CD4-positive, alpha-beta memory T cell (primary cell): ENCODE measurements at regions not wholly inside any gene's neighbourhood (a gene's known extent, or its start where the extent isn't known, plus 50 kb on each side); places are given as distances from the start of the nearest gene placed in this dataset.
"Not testable (repeated sequence)": the region's sequence is repeated elsewhere in the genome, so short reads cannot be mapped to it uniquely, and the experiment has no call there.

ENCODE experiments used
- CTCF ChIA-PET: fragments of 350-600 bp; sonication (Branson Sonifier 250); formaldehyde crosslinking; loops from one replicate; lab custom pipeline; 2021; ENCODE audit warnings: inconsistent platforms; ENCODE audit not compliant: partially characterized antibody; lab: Charles Lee
- POLR2A ChIA-PET: fragments of 350-600 bp; sonication (Branson Sonifier 250); formaldehyde crosslinking; loops from one replicate; lab custom pipeline; 2021; ENCODE audit not compliant: partially characterized antibody; lab: Charles Lee
- DNase-seq, 5 donors: peaks; one replicate each; pipeline versions ENCODE4 v3.0.0 to v3.0.0-alpha.2; 2020 to 2022; ENCODE audit warnings: mixed read lengths in 1 of 5
- H3K27ac ChIP-seq: one replicate; pipeline ENCODE4 v1.7.0; 2013; ENCODE audit warnings: low read depth, low read length
- H3K27me3 ChIP-seq: 2 replicates; pipeline ENCODE4 v1.7.0; 2013; ENCODE audit warnings: mild to moderate bottlenecking, low read length, moderate library complexity; ENCODE audit not compliant: insufficient read depth
- H3K36me3 ChIP-seq: 2 replicates; pipeline ENCODE4 v1.7.0; 2013; ENCODE audit warnings: mild to moderate bottlenecking, low read length, moderate library complexity; ENCODE audit not compliant: insufficient read depth
- H3K4me1 ChIP-seq: 2 replicates; pipeline ENCODE4 v1.7.0; 2013; ENCODE audit warnings: mild to moderate bottlenecking, low read length, moderate library complexity; ENCODE audit not compliant: insufficient read depth
- H3K4me3 ChIP-seq, 2 donors: one replicate each; pipeline ENCODE4 v1.7.0; 2013; ENCODE audit warnings: low read length in 2 of 2, mild to moderate bottlenecking in 1 of 2
- H3K9me3 ChIP-seq, 2 donors: one replicate each; pipeline ENCODE4 v1.7.0; 2013; ENCODE audit warnings: low read length in 2 of 2, control low read depth in 1 of 2; ENCODE audit not compliant: control insufficient read depth in 1 of 2
- H3K27ac Mint-ChIP-seq, 7 donors: one replicate each; pipeline ENCODE4 v1.8.0; 2020 to 2021; ENCODE audit warnings: mixed read lengths in 7 of 7, mild to moderate bottlenecking in 6 of 7, inconsistent platforms in 3 of 7, moderate library complexity in 3 of 7
- H3K27me3 Mint-ChIP-seq, 2 donors: one replicate each; pipeline ENCODE4 v1.8.0; 2020 to 2021; ENCODE audit warnings: mixed read lengths in 2 of 2
- H3K36me3 Mint-ChIP-seq, 2 donors: one replicate each; pipeline ENCODE4 v1.8.0; 2020 to 2021; ENCODE audit warnings: mixed read lengths in 2 of 2, inconsistent platforms in 1 of 2, mild to moderate bottlenecking in 1 of 2
- H3K4me1 Mint-ChIP-seq, 4 donors: one replicate each; pipeline ENCODE4 v1.8.0; 2020 to 2021; ENCODE audit warnings: mixed read lengths in 4 of 4, mild to moderate bottlenecking in 1 of 4
- H3K4me3 Mint-ChIP-seq, 8 donors: one replicate each; pipeline ENCODE4 v1.8.0; 2020 to 2021; ENCODE audit warnings: mixed read lengths in 8 of 8, mild to moderate bottlenecking in 7 of 8, moderate library complexity in 6 of 8, inconsistent platforms in 3 of 8
- H3K9me3 Mint-ChIP-seq, 8 donors: one replicate each; pipeline ENCODE4 v1.8.0; 2020 to 2021; ENCODE audit warnings: mixed read lengths in 8 of 8, mild to moderate bottlenecking in 5 of 8, inconsistent platforms in 3 of 8, moderate library complexity in 1 of 8
- intact Hi-C: fragments of 100-400 bp; cut with micrococcal nuclease; formaldehyde crosslinking; loops from one replicate; pipeline ENCODE4 v1.15.1; 2023

DNA sequence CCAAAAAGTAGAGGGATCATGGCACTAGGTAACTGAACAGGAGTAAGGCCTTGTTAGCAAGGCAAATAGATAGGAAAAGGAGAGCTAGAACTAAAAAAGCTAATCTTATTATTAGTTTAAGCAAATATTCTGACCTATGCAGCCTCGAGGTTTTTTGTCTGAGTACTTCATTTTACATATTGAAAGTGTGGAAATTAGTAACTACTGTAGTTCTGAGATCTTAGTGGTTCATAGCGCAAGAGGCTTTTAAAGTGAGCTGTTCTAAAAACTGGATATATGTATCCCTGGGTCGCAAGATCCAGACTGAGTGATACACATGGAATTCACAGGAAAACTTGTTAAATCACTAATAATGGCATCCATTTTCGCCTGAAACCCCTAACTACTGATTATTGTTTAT, 411.0 kb upstream of the SOX5 start:
- Mint-ChIP-seq H3K4me1 (no peaks in the 10 kb centered on the region), H3K9me3 (no peaks in the 10 kb centered on the region), H3K27me3 (peaks cover 0 to 2% of the 10 kb centered on the region in 2 donors), H3K36me3 (no peaks in the 10 kb centered on the region), H3K27ac (no peak overlapping the region), H3K4me3 (no peak overlapping the region)
- ChIA-PET CTCF (no interaction called here), POLR2A (no interaction called here)
- intact Hi-C loops: no loop called here
- no peak for DNase-seq
- H3K27me3 ChIP-seq: no peaks in the 10 kb centered on the region
- no peaks in the 10 kb centered on the region for H3K4me1 ChIP-seq
- no peak overlapping the region for H3K27ac ChIP-seq
- no peak overlapping the region for H3K4me3 ChIP-seq
- H3K36me3 ChIP-seq: no peaks in the 10 kb centered on the region
- no peaks in the 10 kb centered on the region for H3K9me3 ChIP-seq

GRCh38 chr12:24360057-24360456, 410.6 kb upstream of the SOX5 start:
- POLR2A ChIA-PET: no interaction called here
- intact Hi-C loops: no loop called here
- no peaks in the 10 kb centered on the region for H3K27me3 ChIP-seq
- Mint-ChIP-seq H3K27ac (no peak overlapping the region), H3K27me3 (peaks cover 0 to 2% of the 10 kb centered on the region in 2 donors), H3K4me3 (no peak overlapping the region), H3K4me1 (no peaks in the 10 kb centered on the region), H3K9me3 (no peaks in the 10 kb centered on the region), H3K36me3 (no peaks in the 10 kb centered on the region)
- H3K9me3 ChIP-seq: no peaks in the 10 kb centered on the region
- DNase-seq: no peak
- H3K4me1 ChIP-seq: no peaks in the 10 kb centered on the region
- H3K27ac ChIP-seq: no peak overlapping the region
- CTCF ChIA-PET: no interaction called here
- H3K4me3 ChIP-seq: no peak overlapping the region
- no peaks in the 10 kb centered on the region for H3K36me3 ChIP-seq

GRCh38 chr12:24359418-24359817, 409.9 kb upstream of the SOX5 start:
- ChIA-PET CTCF (no interaction called here), POLR2A (no interaction called here)
- DNase-seq: no peak
- Histone ChIP-seq H3K4me3 (no peak overlapping the region), H3K4me1 (no peaks in the 10 kb centered on the region), H3K27me3 (no peaks in the 10 kb centered on the region), H3K9me3 (no peaks in the 10 kb centered on the region), H3K36me3 (no peaks in the 10 kb centered on the region), H3K27ac (no peak overlapping the region)
- H3K27me3 Mint-ChIP-seq: peaks cover 0 to 2% of the 10 kb centered on the region in 2 donors
- no peak overlapping the region for H3K27ac Mint-ChIP-seq
- intact Hi-C loops: no loop called here
- no peak overlapping the region for H3K4me3 Mint-ChIP-seq
- no peaks in the 10 kb centered on the region for H3K4me1 Mint-ChIP-seq
- no peaks in the 10 kb centered on the region for H3K9me3 Mint-ChIP-seq
- no peaks in the 10 kb centered on the region for H3K36me3 Mint-ChIP-seq

DNA sequence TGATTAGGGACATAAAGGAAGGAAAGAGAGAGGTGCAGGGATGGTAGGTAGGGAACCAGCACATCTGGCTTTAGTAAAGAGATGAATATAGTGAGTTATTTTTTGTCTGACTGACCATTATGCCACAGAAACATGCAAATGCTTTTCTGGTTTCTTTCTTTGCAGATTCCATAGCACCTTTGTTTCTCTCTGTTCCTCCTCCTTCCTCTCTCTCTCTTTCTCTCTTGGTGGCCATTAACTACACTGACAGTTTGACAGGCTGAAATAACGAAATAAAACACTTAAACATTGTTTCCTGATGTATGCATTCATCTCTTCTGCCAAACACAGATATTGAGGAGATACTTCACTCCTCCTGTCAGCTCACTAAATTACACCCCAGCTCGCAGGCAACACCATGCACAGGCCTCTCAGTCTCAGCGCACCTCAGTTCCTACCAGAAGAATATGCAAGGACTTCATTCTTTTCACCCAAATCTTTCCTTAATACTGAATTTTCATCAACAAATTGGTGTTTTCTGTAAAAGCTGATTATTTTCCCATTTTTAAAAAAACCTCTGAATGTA, 406.9 kb upstream of the SOX5 start:
- Histone ChIP-seq H3K27ac (no peak overlapping the region), H3K36me3 (no peaks in the 10 kb centered on the region), H3K4me3 (no peak overlapping the region), H3K9me3 (no peaks in the 10 kb centered on the region), H3K27me3 (no peaks in the 10 kb centered on the region), H3K4me1 (no peaks in the 10 kb centered on the region)
- H3K36me3 Mint-ChIP-seq: no peaks in the 10 kb centered on the region
- ChIA-PET CTCF (no interaction called here), POLR2A (no interaction called here)
- DNase-seq: no peak
- peaks cover 0 to 2% of the 10 kb centered on the region in 2 donors for H3K27me3 Mint-ChIP-seq
- intact Hi-C loops: no loop called here
- no peak overlapping the region for H3K27ac Mint-ChIP-seq
- peaks cover 0 to 3% (median 0%) of the 10 kb centered on the region in 8 donors for H3K9me3 Mint-ChIP-seq
- no peaks in the 10 kb centered on the region for H3K4me1 Mint-ChIP-seq
- no peak overlapping the region for H3K4me3 Mint-ChIP-seq

- intact Hi-C loops: no loop called here
- no peaks in the 10 kb centered on the region for H3K4me1 Mint-ChIP-seq
These were observed 402.9 kb upstream of the SOX5 start for GRCh38 chr12:24352363-24352762.

GRCh38 chr12:24349051-24349799, 399.8 kb upstream of the SOX5 start:
- no peaks in the 10 kb centered on the region for H3K27me3 Mint-ChIP-seq
- no peaks in the 10 kb centered on the region for H3K36me3 ChIP-seq
- ChIA-PET CTCF (no interaction called here), POLR2A (no interaction called here)
- H3K9me3 Mint-ChIP-seq: peaks cover 0 to 10% (median 3%) of the 10 kb centered on the region in 8 donors
- no peaks in the 10 kb centered on the region for H3K9me3 ChIP-seq
- no peaks in the 10 kb centered on the region for H3K4me1 ChIP-seq
- H3K27ac ChIP-seq: no peak overlapping the region
- no peak overlapping the region for H3K4me3 Mint-ChIP-seq
- no peak for DNase-seq
- no peaks in the 10 kb centered on the region for H3K27me3 ChIP-seq
- no peaks in the 10 kb centered on the region for H3K4me1 Mint-ChIP-seq
- intact Hi-C loops: no loop called here
- no peaks in the 10 kb centered on the region for H3K36me3 Mint-ChIP-seq
- H3K4me3 ChIP-seq: no peak overlapping the region
- no peak overlapping the region for H3K27ac Mint-ChIP-seq

More at GRCh38 chr12:24352363-24352762, 402.9 kb upstream of the SOX5 start:
- Mint-ChIP-seq H3K36me3 (no peaks in the 10 kb centered on the region), H3K27me3 (no peaks in the 10 kb centered on the region), H3K9me3 (peaks cover 0 to 9% (median 3%) of the 10 kb centered on the region in 8 donors), H3K27ac (no peak overlapping the region), H3K4me3 (no peak overlapping the region)
- H3K4me1 ChIP-seq: no peaks in the 10 kb centered on the region
- H3K36me3 ChIP-seq: no peaks in the 10 kb centered on the region
- POLR2A ChIA-PET: no interaction called here
- H3K27me3 ChIP-seq: no peaks in the 10 kb centered on the region
- no peak overlapping the region for H3K4me3 ChIP-seq
- DNase-seq: no peak
- CTCF ChIA-PET: no interaction called here
- H3K9me3 ChIP-seq: no peaks in the 10 kb centered on the region
- no peak overlapping the region for H3K27ac ChIP-seq

DNA sequence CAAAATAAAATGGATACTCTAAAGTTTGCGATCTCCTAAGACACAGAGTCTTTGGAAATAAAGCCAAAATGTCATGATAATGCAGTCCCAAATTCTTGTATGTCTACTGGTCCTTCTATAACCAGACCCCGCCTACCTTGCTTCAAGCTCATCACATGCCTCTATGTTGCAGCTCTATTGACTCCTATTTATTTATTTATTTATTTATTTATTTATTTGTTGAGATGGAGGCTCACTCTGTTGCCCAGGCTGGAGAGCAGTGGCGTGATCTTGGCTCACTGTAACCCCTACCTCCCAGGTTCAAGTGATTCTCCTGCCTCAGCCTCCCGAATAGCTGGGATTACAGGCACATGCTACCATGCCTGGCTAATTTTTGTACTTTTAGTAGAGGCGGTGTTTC, 398.7 kb upstream of the SOX5 start:
- DNase-seq, CTCF ChIA-PET, H3K4me1 ChIP-seq, H3K4me3 ChIP-seq, intact Hi-C loops, H3K27ac Mint-ChIP-seq, H3K9me3 ChIP-seq, H3K27ac ChIP-seq, H3K27me3 Mint-ChIP-seq, H3K36me3 ChIP-seq, H3K4me3 Mint-ChIP-seq, H3K9me3 Mint-ChIP-seq, H3K27me3 ChIP-seq, H3K36me3 Mint-ChIP-seq, H3K4me1 Mint-ChIP-seq, POLR2A ChIA-PET: not testable (repeated sequence)
